GM12874 (cell line): ENCODE measurements at regions not wholly inside any gene's neighbourhood (a gene's known extent, or its start where the extent isn't known, plus 50 kb on each side); places are given as distances from the start of the nearest gene placed in this dataset.

Experiments
- TF ChIP-seq, protein P1 (sequence below): IDR thresholded peaks from 2 replicates; pipeline ENCODE4 v1.5.1; 2011; ENCODE audit warnings: low read depth, mild to moderate bottlenecking, control low read depth, low read length, moderate library complexity; ENCODE audit not compliant: insufficient read depth

DNA sequence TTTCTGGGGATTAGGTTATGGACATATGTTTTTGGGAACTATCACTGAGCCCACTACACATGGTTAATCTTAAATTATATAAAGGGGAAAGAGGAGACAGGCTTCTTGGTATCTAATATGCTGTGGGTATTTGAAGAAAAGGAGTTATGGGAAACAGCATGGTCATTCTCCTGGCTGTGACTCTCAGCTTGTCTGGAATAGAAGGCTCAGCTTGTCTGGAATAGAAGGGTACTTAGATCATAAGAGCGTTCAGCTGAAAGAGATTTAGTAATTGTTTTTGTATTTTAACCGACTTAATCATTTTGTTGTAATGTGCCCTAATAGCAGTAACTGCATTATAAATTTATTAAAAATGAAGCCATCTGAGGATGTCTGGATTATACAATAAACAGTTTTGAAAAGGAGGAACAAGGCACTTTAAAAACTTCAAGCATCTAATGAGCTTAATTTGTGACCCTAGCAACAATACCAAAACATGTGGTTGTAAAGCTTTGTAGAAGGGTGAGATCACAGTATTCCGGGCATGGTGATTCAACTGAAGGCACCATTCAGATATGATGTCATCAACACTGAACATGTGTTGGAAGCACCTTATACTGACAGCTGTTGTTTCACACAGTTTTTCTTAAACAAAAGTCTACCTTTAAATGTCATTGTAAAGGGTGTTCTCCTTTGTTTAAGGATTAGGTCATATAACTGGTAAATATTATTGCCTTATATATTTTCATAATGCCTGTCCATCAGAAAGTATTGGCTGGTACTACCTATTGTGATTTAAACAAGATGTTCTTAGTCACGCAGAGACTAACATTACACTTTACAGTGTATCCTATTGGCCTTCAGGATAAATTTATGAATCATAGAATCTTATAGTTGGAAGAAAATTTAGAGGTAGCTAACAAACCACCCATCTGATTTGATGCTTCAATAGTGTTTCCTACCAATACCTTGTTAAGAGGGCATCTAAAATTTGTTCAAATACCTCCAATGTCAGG is 2174.1 kb upstream of the WWC1 start:
- TF ChIP-seq, protein P1, sequence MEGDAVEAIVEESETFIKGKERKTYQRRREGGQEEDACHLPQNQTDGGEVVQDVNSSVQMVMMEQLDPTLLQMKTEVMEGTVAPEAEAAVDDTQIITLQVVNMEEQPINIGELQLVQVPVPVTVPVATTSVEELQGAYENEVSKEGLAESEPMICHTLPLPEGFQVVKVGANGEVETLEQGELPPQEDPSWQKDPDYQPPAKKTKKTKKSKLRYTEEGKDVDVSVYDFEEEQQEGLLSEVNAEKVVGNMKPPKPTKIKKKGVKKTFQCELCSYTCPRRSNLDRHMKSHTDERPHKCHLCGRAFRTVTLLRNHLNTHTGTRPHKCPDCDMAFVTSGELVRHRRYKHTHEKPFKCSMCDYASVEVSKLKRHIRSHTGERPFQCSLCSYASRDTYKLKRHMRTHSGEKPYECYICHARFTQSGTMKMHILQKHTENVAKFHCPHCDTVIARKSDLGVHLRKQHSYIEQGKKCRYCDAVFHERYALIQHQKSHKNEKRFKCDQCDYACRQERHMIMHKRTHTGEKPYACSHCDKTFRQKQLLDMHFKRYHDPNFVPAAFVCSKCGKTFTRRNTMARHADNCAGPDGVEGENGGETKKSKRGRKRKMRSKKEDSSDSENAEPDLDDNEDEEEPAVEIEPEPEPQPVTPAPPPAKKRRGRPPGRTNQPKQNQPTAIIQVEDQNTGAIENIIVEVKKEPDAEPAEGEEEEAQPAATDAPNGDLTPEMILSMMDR: no peak

DNA sequence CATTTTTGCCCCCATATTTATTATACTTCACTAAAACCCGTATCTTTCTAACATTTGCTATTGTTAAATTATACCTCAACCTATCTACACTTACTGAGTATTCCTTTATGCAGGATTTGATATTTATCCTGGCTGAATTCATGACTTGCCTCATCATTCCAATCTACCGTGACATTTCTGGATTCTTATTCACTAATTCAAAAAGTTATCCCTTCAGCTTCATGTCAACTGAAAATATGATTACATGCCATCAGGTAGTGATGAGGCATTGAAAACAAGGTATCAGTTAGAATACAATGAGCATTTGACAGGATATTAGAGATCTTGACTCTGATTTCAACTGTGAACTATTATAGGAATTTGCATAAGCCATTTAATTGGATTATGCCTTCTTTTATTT is 2171.9 kb upstream of the WWC1 start:
- TF ChIP-seq, protein P1: no peak

DNA sequence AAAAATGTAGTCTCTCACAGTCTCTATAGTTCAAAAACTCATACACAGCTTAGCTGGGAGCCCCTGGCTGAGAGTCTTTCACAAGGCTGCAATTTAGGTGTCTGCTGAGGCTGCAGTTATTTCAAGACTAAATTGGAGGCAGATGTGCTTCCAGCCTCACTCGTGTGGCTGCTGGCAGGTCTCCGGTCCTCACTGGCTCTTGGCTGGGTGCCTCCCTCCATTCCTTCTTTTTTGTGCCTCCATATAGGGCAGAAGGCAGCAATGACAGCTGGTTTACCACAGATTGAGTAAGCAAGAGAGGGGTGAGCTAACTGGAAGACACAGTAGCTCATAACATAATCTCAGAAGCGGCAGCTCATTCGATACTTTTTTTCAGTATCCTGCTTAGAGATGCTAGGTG is 2167.7 kb upstream of the WWC1 start:
- TF ChIP-seq, protein P1: no peak

DNA sequence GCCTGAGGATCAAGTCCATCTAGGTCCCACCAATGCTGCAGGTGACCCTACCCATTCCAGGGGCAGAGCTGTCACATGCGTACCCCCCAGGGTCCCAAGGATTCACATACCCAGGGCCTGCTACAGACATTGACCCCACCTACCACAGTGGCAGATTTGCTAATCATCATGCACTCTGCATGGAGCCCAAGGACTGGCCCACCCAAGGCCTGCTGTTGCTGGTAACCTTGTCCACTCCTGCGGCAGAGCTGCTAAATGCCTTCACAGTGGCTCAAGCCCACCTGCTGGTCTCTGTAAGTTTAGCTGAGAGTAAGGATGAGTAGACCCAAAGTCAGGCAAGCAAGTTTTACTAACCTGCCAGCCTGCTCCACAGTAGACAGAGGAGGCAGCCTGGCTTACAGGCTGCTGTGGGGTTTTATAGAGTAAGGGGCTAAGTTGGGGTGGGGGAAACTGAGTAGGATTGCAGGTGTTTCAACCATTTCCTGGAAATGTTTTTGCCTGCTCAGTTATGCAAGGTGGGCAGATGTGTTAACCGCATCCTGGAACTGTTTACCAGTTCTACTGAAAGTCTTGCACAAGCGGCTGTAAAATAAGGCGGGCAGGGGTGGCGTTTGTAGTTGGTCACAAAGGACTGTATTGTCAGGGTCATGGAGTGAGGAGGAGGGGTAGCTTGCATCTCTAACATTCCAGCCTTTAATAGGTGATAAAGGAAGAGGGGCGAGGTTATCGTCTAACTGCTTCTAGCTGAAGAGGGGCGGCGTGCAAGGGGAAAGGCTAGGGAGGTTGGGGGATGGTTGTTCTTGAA is 2163.5 kb upstream of the WWC1 start:
- TF ChIP-seq, protein P1: no peak

DNA sequence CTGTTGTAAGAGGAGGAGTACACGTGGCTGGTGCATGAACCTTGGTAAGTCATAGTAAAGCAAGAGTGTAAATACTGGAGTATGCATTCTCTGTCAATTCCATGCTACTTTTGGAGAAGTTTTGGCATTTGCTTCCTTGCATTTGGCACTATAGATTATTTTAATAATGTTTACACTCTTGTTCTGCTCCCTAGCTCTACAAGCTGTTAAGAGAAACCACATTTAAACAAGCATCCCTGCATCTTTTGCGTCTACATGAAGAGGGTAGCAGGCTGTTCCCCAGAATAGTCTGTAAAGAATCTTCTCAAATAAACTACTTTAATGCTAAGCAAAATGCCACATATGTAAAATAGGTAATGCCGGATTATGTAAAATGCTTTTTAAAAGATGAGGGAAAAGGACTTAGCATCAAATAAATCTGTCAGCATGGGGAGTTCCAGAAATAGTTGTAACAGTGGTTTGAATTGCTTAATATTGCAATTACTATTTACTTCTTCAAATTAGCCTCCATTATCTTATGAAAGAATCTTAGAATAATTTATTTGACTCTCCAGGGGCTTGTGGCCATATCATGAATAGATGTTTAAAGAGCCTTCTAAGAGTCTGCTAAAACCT is 2127.3 kb upstream of the WWC1 start:
- TF ChIP-seq, protein P1: no peak

DNA sequence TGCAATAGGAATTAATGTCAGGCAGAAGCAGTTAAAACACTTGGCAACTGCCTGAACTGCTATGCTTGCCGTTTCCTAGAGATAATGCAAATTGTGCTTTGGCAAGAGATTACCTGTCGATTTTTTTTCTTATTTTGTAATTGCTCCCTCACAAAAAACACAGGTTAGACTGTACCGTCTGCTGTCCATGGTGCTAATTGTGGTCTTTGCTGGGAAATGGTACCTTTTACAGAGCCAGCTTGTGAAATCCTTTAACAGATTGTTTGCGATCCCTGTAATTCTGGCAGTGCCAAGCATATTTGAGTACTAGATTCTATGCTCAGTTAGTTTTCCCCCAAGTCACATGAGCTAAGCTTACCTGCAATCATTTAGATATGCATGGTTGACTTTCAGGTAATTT is 2125.8 kb upstream of the WWC1 start:
- TF ChIP-seq, protein P1: no peak

DNA sequence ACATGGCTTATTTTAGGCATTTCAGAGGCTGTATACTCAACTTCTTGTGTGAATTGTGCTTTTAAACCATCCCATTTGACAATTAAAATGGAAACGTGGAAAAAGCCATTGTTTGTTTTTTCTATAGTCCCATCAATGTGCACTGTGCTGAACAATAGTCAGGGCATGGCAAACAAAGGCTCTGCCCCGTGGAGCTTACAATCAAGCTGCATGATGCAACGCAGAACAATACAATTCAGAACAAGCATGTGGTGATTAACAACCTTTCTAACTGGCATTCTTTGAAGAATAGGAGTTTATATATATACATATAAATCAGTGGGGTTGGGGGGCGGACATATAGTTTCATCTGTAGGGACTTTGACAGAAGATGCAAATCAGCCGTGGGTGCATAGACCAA is 2125.4 kb upstream of the WWC1 start:
- TF ChIP-seq, protein P1: no peak
